CD4-positive, alpha-beta T cell treated with Interleukin-10 for 1 hour (primary cell): ENCODE measurements at regions not wholly inside any gene's neighbourhood (a gene's known extent, or its start where the extent isn't known, plus 50 kb on each side); places are given as distances from the start of the nearest gene placed in this dataset.
"Not testable (repeated sequence)": the region's sequence is repeated elsewhere in the genome, so short reads cannot be mapped to it uniquely, and the experiment has no call there.

Source experiments
- DNase-seq: peaks from one replicate; pipeline ENCODE4 v3.0.0-alpha.2; 2020

- DNase-seq = no peak
Measured at GRCh38 chr12:131443019-131444000, 267.6 kb upstream of the SFSWAP start.

DNA sequence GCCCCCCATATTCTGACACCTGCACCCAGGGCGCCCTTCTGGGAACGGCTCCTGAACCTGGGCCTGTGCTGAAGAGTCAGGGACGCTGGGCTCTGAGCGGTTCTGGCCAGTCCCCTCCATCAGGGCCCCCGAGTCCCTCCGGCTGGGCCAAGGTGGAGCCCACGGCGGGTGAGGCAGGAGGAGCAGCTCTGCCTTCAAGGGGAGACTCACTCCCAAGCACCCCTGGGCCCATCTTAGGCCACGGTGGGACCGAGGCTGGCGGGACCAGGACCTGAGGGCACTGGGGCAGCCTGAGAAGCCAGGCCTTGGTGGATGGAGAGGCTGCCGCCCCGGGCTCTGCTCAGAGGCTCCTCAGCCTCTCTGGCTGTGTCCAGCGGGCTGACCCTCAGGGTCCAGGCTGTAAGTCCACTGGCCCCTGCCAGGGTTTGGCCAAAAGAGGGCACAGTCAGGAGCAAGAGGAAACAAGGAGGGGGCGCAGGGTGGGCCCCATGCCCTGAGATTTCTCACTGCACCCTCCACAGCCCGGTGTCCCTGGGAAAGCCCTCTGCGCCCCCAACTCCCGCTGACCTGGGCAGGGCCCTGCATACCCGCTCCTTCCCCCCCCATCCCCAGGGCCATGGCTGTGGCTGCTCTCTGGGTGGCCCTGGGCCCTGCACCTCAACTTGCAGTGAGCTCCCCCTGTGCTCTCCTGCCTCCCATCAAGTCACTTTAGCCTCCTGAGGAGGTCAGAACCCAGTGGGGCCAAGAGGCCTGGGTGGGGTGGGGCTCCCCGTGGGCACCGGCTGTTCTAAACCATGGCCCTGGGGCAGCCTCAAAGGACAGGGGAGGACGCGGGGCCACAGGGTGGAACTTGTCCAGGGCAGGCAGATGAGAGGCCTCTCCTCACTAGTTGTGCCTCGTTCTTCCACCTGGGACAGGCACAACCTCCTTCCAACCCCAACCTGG is 266.4 kb upstream of the SFSWAP start:
- DNase-seq = no peak

- no peak for DNase-seq
Measured at GRCh38 chr12:131445184-131445774, 265.6 kb upstream of the SFSWAP start.

DNA sequence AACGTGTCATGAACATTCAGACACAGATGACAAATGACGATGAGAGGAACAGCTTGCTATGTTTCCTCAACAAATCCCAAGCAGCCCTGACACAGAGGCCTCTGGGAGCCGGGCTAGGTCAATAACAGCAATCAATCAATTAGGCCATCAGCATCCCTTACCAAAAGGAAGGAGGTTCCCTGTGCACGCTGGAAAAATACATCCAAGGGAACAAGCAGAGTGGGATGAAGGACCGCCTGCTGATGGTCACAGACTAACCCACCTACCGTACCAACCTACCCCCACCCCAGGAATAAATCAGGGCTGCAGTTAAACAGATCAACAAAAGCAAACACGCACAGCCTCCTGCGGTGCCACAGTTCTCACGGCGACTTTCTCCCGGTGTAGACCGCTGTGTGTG is 265.1 kb upstream of the SFSWAP start:
- DNase-seq = no peak

GRCh38 chr12:131447636-131448035 is 263.3 kb upstream of the SFSWAP start:
- DNase-seq = not testable (repeated sequence)

- no peak for DNase-seq
Measured at GRCh38 chr12:131448254-131448795, 262.6 kb upstream of the SFSWAP start.

- no peak for DNase-seq
Measured at GRCh38 chr12:131449027-131449426, 261.9 kb upstream of the SFSWAP start.

DNA sequence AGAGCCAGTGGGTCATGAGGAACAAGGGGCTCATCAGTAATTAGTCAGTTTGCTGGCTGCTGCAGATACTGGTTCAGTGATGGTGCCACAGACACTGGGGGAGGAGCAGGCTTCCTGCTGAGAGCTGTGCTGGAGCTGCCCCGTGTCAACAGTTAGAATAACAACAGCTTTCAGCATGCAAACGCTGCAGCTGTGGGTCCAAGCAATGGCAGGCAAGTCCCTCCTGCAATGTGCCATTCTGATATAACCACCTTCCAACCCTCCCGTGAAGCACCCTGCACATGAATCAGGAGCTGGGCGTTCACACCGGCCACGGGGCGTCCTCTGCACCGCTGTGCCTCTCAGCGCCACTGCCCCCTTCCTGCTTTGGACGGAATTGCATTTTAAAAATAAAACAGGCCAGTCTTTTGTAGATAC is 258.4 kb upstream of the SFSWAP start:
- no peak for DNase-seq

DNA sequence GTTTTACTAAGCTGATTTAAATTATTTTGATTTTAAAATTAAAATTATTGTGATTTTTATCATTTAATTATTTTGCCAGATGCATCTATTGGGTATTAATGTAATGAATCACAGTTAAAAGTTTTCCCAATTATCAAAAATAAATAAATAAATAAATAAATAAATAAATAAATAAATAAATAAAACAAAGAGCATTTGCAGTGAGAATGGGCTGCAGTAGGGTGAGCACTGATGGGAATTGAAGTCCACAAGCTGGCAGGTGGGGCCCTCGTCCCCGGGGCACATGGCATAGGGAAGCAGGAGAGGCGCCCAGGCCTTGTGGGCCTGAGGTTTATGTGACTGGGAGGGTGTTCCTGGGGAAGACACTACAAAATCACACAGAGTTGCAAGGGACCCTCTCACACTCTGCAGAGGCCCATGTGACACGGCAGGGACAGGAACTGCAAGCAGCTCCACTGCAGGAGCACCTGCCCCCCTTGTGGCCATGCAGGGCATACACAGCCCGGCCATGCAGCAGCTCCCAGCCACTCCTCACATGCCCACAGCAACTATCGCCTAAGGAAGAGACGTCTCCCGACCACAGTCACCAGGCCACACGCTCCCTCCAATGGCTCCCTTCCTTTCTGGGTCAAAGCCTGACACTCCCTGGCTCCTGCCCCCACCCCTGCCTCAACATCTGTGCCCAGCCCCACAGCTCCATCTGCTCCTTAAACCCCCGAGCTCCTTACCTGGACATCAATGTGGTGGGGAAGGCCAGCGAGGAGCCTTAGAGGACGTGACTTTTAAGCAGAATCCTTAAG is 256.3 kb upstream of the SFSWAP start:
- DNase-seq = no peak

- no peak for DNase-seq
Measured at GRCh38 chr12:131455218-131455506, 255.7 kb upstream of the SFSWAP start.

DNA sequence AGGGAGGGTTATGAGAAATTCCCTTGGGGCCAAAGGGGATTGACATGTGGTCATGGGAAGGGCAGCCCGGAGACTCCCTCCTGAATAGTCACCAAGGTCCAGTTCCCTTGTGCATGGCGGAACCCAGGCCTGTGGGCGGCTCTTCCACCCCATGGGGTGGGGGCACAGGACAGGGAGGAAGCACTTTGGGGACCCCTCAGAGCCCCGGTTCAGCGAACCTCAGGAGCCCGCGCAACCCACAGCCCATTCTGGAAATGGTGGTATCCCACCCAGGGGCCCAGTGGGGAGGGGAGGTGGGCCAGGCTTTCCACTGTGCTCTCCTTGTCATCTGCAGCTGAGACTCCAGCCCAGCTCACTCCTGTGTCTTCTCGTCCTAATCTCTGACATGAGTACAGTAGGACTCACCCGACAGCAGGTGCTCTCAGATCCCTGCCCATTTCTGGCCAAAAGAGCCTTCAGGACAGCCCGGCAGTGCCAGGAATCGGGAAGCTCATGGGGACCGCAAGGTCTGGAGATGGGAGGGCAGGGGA is 255.2 kb upstream of the SFSWAP start:
- DNase-seq = no peak

DNA sequence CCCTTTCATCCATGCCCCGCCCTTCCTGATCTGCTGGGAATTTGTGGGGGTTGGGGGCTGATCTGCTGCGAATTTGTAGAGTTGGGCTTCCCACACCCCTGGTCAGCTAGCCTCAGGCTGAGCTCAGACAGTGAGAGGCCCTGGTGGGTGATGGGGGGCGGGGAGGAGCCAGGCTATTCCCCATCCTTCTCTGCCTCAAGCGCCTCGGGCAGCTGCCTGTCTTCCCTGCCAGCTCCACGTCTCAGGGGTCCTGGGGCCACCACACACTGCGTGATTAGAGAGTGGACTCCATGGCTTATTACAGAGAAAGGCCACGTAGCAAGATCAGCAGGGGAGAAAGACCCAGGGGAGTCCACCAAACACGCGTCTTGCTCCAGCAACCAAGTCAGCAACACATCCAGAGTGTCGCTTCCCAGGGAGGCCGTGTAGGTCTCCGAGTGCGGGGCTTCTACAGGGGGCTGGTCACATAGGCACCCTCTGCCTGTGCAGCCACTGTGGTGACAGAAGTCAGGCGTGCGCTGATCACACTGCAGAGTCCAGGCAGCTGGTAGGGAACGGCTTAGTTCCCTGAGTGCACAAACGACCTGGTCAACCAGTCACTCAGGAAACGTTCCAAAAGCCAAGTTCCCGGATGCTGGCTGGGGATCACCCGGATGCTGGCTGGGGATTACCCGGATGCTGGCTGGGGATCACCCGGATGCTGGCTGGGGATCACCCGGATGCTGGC is 254.4 kb upstream of the SFSWAP start:
- DNase-seq = no peak

- DNase-seq = no peak
Measured at GRCh38 chr12:131457028-131457310, 253.9 kb upstream of the SFSWAP start.

GRCh38 chr12:131457331-131458047 is 253.4 kb upstream of the SFSWAP start:
- DNase-seq = no peak

GRCh38 chr12:131458048-131458374 is 252.9 kb upstream of the SFSWAP start:
- no peak for DNase-seq

DNA sequence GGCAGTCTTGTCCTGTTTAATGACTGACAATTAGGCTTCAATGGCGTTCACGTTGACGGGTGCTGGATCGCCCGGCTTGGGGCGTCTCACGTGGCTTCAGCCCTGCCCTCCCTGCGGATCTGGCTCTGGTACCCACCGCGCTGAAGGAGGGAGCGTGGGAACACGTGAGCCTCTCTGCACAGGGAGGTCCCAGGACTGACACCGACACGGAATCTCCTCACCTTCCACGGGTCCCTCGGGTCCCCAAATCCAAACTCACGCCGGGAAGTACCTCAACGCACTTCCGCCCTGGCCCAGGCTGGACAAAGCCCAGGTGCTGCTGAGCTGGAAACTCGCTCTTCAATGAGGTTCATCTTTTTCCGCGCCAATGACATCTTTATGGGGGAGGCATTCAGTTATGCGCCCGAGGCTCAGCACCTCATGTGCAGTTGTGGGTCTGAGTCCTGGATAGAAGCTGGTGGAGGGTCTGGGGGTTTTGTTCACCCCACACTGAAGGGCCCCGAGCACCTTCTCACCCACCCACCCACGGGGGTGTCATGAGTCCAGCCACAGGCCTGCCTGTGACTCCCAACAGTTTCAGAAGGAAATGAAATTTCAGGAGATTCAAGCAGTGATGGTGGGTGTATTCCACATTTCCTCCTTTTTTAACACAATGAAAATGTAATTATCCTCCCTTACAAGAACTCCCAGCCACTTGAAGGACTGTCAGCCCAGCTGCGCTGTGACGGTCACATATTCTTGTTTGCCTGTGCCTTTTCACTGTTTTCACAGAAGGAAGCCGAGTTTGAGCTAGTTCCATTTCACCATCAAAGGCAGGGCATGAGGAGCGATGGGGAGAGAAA is 251.7 kb upstream of the SFSWAP start:
- DNase-seq = no peak

DNA sequence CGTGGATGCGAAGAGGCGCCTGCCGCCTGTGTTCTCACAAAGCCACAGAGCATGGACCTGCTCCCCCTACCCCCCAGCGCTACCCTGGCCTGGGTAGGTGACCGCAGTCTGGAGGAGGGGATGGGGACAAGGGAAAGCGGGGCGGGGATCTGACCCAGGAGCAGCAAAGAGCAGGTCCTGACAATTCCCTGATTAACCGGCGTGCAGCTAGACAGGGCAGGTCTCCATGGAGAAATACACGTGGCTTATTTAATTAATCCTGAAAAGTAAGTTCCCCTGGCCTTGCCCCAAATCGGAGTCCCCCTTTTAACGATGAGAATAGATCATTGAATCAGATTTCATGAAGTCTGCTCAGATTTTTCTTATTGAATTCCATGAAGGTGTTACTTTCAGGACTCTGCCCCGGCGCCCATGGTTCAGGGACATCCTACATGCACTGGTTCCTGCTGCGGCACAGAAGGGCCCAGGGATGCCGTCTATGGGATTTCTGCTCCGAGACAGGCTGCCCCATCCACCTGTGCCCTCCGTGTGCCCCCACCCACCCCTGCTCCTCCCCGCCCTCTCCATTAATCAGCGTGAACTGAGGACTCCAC is 251.0 kb upstream of the SFSWAP start:
- DNase-seq = no peak

DNA sequence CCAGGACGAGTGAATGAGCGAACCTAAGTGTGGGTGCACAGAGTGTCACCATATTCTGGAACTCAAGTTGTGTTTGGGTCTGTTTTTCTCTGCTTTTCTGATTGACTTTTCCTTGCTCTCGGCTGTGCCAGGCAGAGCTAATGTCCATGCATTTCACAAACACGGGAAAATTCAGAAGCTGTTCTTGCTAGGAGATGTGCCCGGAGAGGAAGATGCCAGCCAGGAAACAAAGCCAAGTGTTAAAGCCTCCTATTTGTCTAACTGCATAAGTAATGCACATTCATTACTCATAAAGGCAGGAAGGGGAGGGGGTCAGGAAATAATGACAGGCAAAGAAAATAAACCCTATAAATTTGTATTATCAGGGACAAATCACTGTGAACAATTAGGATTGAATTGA is 250.4 kb upstream of the SFSWAP start:
- no peak for DNase-seq

DNA sequence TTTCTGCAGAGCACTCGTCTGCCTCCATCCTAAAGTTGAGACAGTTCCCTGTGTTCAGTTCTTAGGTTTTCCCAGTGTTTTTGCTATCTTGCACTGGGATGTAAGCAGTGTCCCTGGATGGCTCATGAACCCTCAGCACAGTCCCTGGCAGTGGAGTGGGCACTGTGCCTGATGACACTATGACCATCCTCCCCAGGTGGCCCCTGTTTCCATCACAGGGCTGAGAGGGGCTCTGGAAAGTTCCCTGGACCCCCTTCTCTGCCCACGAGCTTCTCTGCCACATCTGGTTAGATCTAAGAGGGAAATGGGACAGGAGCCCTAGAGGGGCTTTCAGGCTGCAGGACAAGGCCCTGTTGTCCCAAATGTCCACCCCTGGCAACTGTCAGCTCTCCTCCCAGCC is 249.8 kb upstream of the SFSWAP start:
- no peak for DNase-seq

DNA sequence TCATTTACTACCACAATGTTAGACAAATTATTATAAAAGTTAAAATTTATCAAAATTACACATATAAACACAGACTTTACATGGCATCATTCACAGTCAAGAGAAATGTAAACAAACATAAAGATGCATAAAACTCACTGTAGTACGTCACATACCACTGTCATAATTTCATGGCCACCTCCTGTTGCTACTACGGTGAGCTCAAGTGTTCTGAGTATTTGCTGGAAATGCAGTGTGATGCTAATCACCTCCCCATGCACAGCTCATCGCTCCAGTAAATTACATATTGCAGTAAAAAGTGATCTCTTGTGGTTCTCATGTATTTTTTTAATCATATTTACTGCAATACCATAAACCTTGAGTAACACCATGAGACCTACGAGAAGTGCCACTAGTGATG is 247.7 kb upstream of the SFSWAP start:
- DNase-seq = no peak
